Thymus (tissue), 11 donors: ENCODE measurements at regions not wholly inside any gene's neighbourhood (a gene's known extent, or its start where the extent isn't known, plus 50 kb on each side); places are given as distances from the start of the nearest gene placed in this dataset.
"Not testable (repeated sequence)": the region's sequence is repeated elsewhere in the genome, so short reads cannot be mapped to it uniquely, and the experiment has no call there.

ENCODE experiments used
- DNase-seq, 9 donors: peaks; one replicate each; pipeline ENCODE4 v3.0.0-alpha.2; 2013; ENCODE audit warnings: low spot score in 9 of 9, low read depth in 6 of 9, missing footprints in 1 of 9
- H3K27ac ChIP-seq, 2 donors: one replicate each; pipeline ENCODE4 v1.5.1; 2013; ENCODE audit warnings: control low read depth in 1 of 2, low read depth in 1 of 2, low read length in 1 of 2, mild to moderate bottlenecking in 1 of 2, moderate library complexity in 1 of 2
- H3K27me3 ChIP-seq, 2 donors: one replicate each; pipeline ENCODE4 v1.5.1; 2013; ENCODE audit warnings: low read length in 1 of 2; ENCODE audit not compliant: control insufficient read depth in 2 of 2, insufficient read depth in 1 of 2
- H3K36me3 ChIP-seq, 2 donors: one replicate each; pipeline ENCODE4 v1.5.1; 2013; ENCODE audit warnings: low read length in 1 of 2, mild to moderate bottlenecking in 1 of 2, moderate library complexity in 1 of 2; ENCODE audit not compliant: control insufficient read depth in 2 of 2, insufficient read depth in 2 of 2
- H3K4me1 ChIP-seq, 2 donors: one replicate each; pipeline ENCODE4 v1.5.1; 2013; ENCODE audit warnings: low read length in 2 of 2; ENCODE audit not compliant: control insufficient read depth in 2 of 2, insufficient read depth in 2 of 2
- H3K4me3 ChIP-seq, 2 donors: one replicate each; pipeline ENCODE4 v1.5.1; 2013; ENCODE audit warnings: low read length in 2 of 2, control low read depth in 1 of 2, mild to moderate bottlenecking in 1 of 2
- H3K9me3 ChIP-seq, 2 donors: one replicate each; pipeline ENCODE4 v1.5.1; 2013; ENCODE audit warnings: low read length in 1 of 2, mild to moderate bottlenecking in 1 of 2; ENCODE audit not compliant: control insufficient read depth in 2 of 2, insufficient read depth in 1 of 2
- WGBS: extraction: QIAGEN DNeasy Blood & Tissue Kit; methylation state at CpG from one replicate; pipeline ENCODE4 v1.1.7; 2013; 5-methylcytosine and 5-hydroxymethylcytosine counted together
- donor health status: healthy.

- WGBS: 69% methylated on average over 2 of the region's 2 CpGs
- Histone ChIP-seq H3K36me3 (no peaks in the 10 kb centered on the region), H3K4me3 (no peak overlapping the region), H3K4me1 (no peaks in the 10 kb centered on the region), H3K27me3 (no peaks in the 10 kb centered on the region), H3K9me3 (no peaks in the 10 kb centered on the region), H3K27ac (no peak overlapping the region)
- no peak for DNase-seq
Observed at GRCh38 chr1:185517808-185518419, 200.9 kb upstream of the IVNS1ABP start.

GRCh38 chr1:185517301-185517700, 200.3 kb upstream of the IVNS1ABP start:
- not testable (repeated sequence) for H3K27me3 ChIP-seq, DNase-seq, H3K9me3 ChIP-seq, H3K27ac ChIP-seq, H3K36me3 ChIP-seq, H3K4me1 ChIP-seq, H3K4me3 ChIP-seq
- 93% methylated on average over 2 of the region's 2 CpGs for WGBS

GRCh38 chr1:185515696-185516095, 198.7 kb upstream of the IVNS1ABP start:
- no peak for DNase-seq
- WGBS: 96% methylated on average over 2 of the region's 2 CpGs

GRCh38 chr1:185514311-185514710, 197.3 kb upstream of the IVNS1ABP start:
- no peaks in the 10 kb centered on the region for H3K36me3 ChIP-seq
- no peak overlapping the region for H3K4me3 ChIP-seq
- no peak overlapping the region for H3K27ac ChIP-seq
- H3K27me3 ChIP-seq: no peaks in the 10 kb centered on the region
- no peaks in the 10 kb centered on the region for H3K9me3 ChIP-seq
- H3K4me1 ChIP-seq: no peaks in the 10 kb centered on the region
- DNase-seq: no peak

More at GRCh38 chr1:185515696-185516095, 198.7 kb upstream of the IVNS1ABP start:
- Histone ChIP-seq H3K4me1 (no peaks in the 10 kb centered on the region), H3K9me3 (no peaks in the 10 kb centered on the region), H3K4me3 (no peak overlapping the region), H3K27me3 (no peaks in the 10 kb centered on the region), H3K27ac (no peak overlapping the region), H3K36me3 (no peaks in the 10 kb centered on the region)

- H3K4me3 ChIP-seq: no peak overlapping the region
- DNase-seq: no peak
- no peak overlapping the region for H3K27ac ChIP-seq
- 80% methylated on average over 4 of the region's 4 CpGs for WGBS
- H3K27me3 ChIP-seq: no peaks in the 10 kb centered on the region
- no peaks in the 10 kb centered on the region for H3K9me3 ChIP-seq
- H3K4me1 ChIP-seq: no peaks in the 10 kb centered on the region
- H3K36me3 ChIP-seq: no peaks in the 10 kb centered on the region
Observed at GRCh38 chr1:185512442-185512841, 195.4 kb upstream of the IVNS1ABP start.

GRCh38 chr1:185501099-185501498, 184.1 kb upstream of the IVNS1ABP start:
- Histone ChIP-seq H3K27ac (no peak overlapping the region), H3K4me3 (no peak overlapping the region), H3K36me3 (no peaks in the 10 kb centered on the region), H3K4me1 (no peaks in the 10 kb centered on the region), H3K9me3 (no peaks in the 10 kb centered on the region), H3K27me3 (no peaks in the 10 kb centered on the region)
- 99% methylated on average over 2 of the region's 2 CpGs for WGBS
- DNase-seq: no peak

GRCh38 chr1:185500001-185500626, 183.1 kb upstream of the IVNS1ABP start:
- Histone ChIP-seq H3K36me3 (no peaks in the 10 kb centered on the region), H3K4me1 (no peaks in the 10 kb centered on the region), H3K27me3 (no peaks in the 10 kb centered on the region), H3K9me3 (no peaks in the 10 kb centered on the region), H3K4me3 (no peak overlapping the region), H3K27ac (no peak overlapping the region)
- WGBS: 96% methylated on average over 4 of the region's 4 CpGs
- DNase-seq: no peak

- H3K27ac ChIP-seq: no peak overlapping the region
- H3K9me3 ChIP-seq: no peaks in the 10 kb centered on the region
- no peak for DNase-seq
- H3K27me3 ChIP-seq: no peaks in the 10 kb centered on the region
- 98% methylated on average over 2 of the region's 2 CpGs for WGBS
- H3K4me3 ChIP-seq: no peak overlapping the region
- no peaks in the 10 kb centered on the region for H3K4me1 ChIP-seq
- H3K36me3 ChIP-seq: no peaks in the 10 kb centered on the region
Observed at GRCh38 chr1:185498207-185498606, 181.2 kb upstream of the IVNS1ABP start.

GRCh38 chr1:185497177-185497576, 180.1 kb upstream of the IVNS1ABP start:
- Histone ChIP-seq H3K4me1 (no peaks in the 10 kb centered on the region), H3K9me3 (no peaks in the 10 kb centered on the region), H3K27me3 (no peaks in the 10 kb centered on the region), H3K27ac (no peak overlapping the region), H3K36me3 (no peaks in the 10 kb centered on the region), H3K4me3 (no peak overlapping the region)
- no peak for DNase-seq
